GM18505 (cell line): ENCODE measurements at regions not wholly inside any gene's neighbourhood (a gene's known extent, or its start where the extent isn't known, plus 50 kb on each side); places are given as distances from the start of the nearest gene placed in this dataset.

ENCODE experiments used
- ATAC-seq: cut with Tn5 transposase; IDR thresholded peaks from one replicate; pipeline ENCODE4 v1.9.1; 2021; ENCODE audit not compliant: unreplicated experiment
- POLR2A ChIP-seq: IDR thresholded peaks from 4 replicates; pipeline ENCODE4 v1.6.1; 2011; ENCODE audit warnings: borderline replicate concordance; ENCODE audit not compliant: insufficient read depth, insufficient read length; ENCODE audit errors: extremely low read depth

DNA sequence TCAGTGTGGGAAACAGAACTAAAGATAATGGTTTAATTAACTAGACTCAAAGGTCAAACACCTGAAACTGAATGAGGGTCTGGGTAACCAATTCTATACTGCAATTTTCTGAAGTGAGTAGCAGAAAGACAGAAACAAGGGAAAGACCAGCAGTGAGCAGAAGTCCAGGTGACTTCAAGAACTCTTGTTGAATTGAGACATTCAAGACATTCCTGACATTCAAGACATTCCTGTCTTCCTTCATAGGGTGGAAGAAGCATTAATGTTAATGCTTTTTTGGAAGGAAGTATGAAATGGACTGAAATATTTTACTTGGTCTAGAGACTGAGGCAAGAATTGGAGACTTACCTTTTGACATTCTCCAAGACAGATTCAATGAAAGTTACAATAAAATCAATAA is 529.9 kb upstream of the MMS22L start:
- ATAC-seq, result no peak
- TF ChIP-seq POLR2A, result no peak

DNA sequence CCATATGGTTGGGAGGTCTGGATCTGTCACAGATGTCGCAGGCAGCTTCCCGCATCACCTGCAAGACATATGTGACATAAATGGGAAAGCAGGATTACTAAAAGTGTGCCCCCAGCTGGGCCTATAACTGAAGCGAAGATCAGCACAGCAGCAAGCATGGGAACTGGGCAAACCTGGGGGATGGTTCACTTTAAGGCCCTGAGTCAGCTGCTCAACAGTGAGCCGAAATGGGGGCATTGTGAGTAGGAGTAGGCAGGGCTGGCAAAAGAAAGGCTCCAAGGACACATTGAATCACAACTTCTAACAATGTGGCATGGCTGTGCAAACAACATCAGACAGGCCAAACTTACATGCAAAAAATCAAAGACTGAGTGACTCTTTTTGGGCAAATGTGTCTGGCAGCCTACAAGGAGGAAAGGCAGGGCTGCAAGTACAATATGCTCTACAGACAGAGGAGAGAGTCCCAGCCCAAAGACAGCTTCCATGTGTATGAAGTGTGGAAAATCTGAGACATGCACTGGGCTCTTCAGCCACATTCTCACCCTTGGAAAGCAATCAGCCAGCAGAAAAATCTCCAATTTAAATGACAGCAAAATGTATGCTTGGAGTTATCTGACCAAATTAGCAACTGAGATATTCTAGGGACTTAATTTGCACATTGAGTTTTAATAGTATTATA is 531.0 kb upstream of the MMS22L start:
- ATAC-seq, result no peak
- TF ChIP-seq POLR2A, result no peak

DNA sequence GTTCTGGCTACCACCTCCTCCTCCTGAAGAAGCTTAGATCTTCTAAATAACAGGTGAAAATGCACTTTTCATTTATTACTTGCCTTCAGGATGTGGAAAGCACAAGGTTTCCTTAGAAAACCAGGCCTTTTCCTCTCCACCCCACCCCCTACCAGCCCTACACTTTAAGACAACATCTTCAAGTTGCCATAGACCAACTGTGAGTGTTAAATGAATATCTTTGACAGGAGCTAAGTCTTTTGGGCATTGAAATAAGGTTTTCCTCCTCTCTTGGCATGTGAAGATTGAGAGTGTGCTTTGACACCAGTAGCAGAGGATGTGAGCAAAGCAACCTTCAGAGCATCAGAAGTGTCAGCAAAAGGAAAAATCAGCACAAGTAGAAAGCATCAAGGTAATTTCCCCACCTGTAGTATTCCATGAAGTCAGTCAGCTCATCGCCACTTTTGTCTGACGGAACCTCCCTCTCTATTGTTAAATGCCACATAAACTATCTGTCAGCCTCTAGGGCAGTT is 532.3 kb upstream of the MMS22L start:
- ATAC-seq, result no peak
- no peak for TF ChIP-seq POLR2A

- ATAC-seq, result no peak
- no peak for TF ChIP-seq POLR2A
Measured at GRCh38 chr6:97816526-97816925, 533.5 kb upstream of the MMS22L start.

GRCh38 chr6:97819710-97820109 is 536.7 kb upstream of the MMS22L start:
- no peak for TF ChIP-seq POLR2A

DNA sequence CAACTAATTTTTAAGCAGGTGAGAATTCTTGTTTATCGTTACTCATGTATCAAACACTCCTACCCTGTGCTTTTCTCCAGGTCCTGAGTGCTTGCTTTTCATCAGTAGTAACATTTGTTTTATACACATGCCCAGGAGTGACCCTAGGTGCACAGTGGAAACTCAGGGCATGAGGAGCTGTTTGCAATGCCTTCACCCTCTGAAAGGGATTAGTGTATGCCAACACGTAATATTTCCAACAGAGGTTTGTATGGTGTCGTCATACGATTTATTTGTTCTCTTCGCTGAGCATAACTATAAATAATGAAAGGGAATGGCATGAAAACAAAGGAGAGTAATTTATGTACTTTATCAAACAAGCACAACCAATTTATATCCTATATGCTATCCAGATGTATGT is 537.4 kb upstream of the MMS22L start:
- no peak for ATAC-seq
- no peak for TF ChIP-seq POLR2A

More at GRCh38 chr6:97819710-97820109, 536.7 kb upstream of the MMS22L start:
- ATAC-seq, result no peak

GRCh38 chr6:97822632-97823031 is 539.6 kb upstream of the MMS22L start:
- TF ChIP-seq POLR2A, result no peak
- no peak for ATAC-seq

GRCh38 chr6:97841763-97842162 is 558.7 kb upstream of the MMS22L start:
- ATAC-seq, result no peak

GRCh38 chr6:97842521-97842920 is 559.5 kb upstream of the MMS22L start:
- no peak for ATAC-seq
- no peak for TF ChIP-seq POLR2A

More at GRCh38 chr6:97841763-97842162, 558.7 kb upstream of the MMS22L start:
- TF ChIP-seq POLR2A, result no peak

DNA sequence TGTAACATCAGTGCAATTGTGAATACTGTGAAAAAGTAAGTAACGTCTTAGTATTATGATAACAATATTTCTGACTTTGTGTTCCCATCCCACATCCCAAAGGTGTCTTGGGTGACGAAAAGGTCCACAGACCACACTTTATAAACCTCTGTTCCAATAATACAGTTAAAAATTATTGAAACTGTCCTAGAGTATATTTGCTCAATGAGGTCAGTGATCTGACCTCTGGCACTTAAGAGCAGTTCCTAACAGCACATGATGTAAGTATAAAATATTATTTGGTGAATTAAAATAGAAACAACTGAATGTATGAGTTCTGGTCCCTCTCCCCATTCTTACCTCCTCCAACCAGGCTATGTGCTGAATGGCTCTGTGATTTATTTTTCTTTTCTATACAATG is 566.4 kb upstream of the MMS22L start:
- ATAC-seq, result no peak
- no peak for TF ChIP-seq POLR2A

- no peak for ATAC-seq
- TF ChIP-seq POLR2A, result no peak
Measured at GRCh38 chr6:97850458-97851212, 567.6 kb upstream of the MMS22L start.

DNA sequence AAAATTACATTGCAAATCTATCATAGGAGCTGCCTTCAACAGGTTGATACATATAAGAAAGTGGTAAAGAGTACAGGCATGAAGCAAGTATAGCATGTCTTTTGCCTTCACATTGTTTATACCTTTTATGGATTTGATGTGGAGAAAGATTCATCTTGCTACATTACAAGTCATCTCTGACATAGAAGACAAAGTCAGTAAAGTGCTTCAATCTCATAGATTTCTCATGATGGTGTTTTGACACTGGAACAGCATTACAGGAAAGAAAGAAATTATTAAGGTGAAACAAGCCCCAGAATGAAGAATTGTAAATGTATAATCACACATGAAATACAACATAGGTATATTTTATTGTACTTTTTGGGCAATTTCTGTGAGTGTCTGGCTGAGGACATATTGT is 580.7 kb upstream of the MMS22L start:
- ATAC-seq, result no peak
- no peak for TF ChIP-seq POLR2A

DNA sequence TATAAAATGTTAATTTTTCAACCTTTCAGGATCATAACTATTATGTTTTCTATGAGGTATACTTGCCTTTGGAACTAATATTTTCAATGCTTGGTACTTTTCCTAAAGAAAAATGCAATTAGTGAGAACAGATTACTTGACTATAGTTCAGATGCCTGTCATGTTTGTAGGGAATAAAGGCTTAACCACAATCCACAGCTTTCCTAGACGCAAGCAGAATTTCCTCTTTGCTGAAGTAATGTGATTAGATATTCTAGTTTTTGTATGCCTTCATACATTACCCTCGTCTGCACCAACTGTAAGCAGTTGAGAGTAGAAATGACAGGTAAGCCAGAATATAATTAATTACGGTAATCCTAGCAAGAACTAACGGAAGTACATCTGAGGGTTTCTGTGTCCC is 581.4 kb upstream of the MMS22L start:
- no peak for ATAC-seq
- no peak for TF ChIP-seq POLR2A

GRCh38 chr6:97864826-97865225 is 581.8 kb upstream of the MMS22L start:
- ATAC-seq, result no peak
- TF ChIP-seq POLR2A, result no peak
